Uterus (tissue), 3 donors: ENCODE measurements at regions not wholly inside any gene's neighbourhood (a gene's known extent, or its start where the extent isn't known, plus 50 kb on each side); places are given as distances from the start of the nearest gene placed in this dataset.

ENCODE experiments used
- DNase-seq, 2 donors: peaks; one replicate each; pipeline ENCODE4 v3.0.0-alpha.2; 2019 to 2020
- H3K27ac ChIP-seq, 2 donors: fragments of 200-600 bp; sonication (generic); 1 replicate in 1 of 2; 2 replicates in 1 of 2; pipeline ENCODE4 v1.5.1; 2016 to 2018
- H3K27me3 ChIP-seq, 2 donors: fragments of 200-600 bp; sonication (generic); one replicate each; pipeline ENCODE4 v1.5.1; 2018 to 2019; ENCODE audit warnings: control low read depth in 1 of 2
- H3K36me3 ChIP-seq, 2 donors: fragments of 200-600 bp; sonication (generic); one replicate each; pipeline ENCODE4 v1.5.1; 2019; ENCODE audit warnings: control low read depth in 1 of 2
- H3K4me1 ChIP-seq, 2 donors: fragments of 200-600 bp; sonication (generic); one replicate each; pipeline ENCODE4 v1.5.1; 2018 to 2019; ENCODE audit warnings: control low read depth in 1 of 2
- H3K4me3 ChIP-seq, 2 donors: fragments of 200-600 bp; sonication (generic); 1 replicate in 1 of 2; 2 replicates in 1 of 2; pipeline ENCODE4 v1.5.1; 2018 to 2019; ENCODE audit warnings: mild to moderate bottlenecking in 1 of 2
- H3K9me3 ChIP-seq, 2 donors: fragments of 200-600 bp; sonication (generic); one replicate each; pipeline ENCODE4 v1.5.1; 2019; ENCODE audit warnings: control low read depth in 1 of 2
- POLR2A ChIP-seq, 2 donors: fragments of 450-650 bp; IDR thresholded peaks; one replicate each; pipeline ENCODE4 v1.6.1; 2016; ENCODE audit warnings: antibody characterized with exemption in 2 of 2, mild to moderate bottlenecking in 1 of 2, moderate library complexity in 1 of 2
- intact Hi-C: fragments of 100-400 bp; cut with DNase I; formaldehyde crosslinking; loops from one replicate; pipeline ENCODE4 v1.15.1; 2023; ENCODE audit warnings: low total_unique reads
- TF ChIP-seq, protein P1 (sequence below), 4 experiments: fragments of 200-600 bp in 2 of 4; fragments of 450-650 bp in 2 of 4; sonication (generic) in 2 of 4; IDR thresholded peaks; one replicate each; pipeline ENCODE4 v1.5.1; 2016 to 2019; ENCODE audit warnings: antibody characterized with exemption in 4 of 4, mild to moderate bottlenecking in 2 of 4, moderate library complexity in 1 of 4
- donor health status: DM: yes; HTN: yes; CAD: no.

- Histone ChIP-seq H3K4me3 (no peak overlapping the region), H3K9me3 (no peaks in the 10 kb centered on the region), H3K27ac (no peak overlapping the region), H3K36me3 (no peaks in the 10 kb centered on the region), H3K4me1 (no peaks in the 10 kb centered on the region), H3K27me3 (no peaks in the 10 kb centered on the region)
- intact Hi-C loops, result no loop called here
- no peak for DNase-seq
- TF ChIP-seq POLR2A (IDR thresholded peaks at IDR 0.05), result no peak
- TF ChIP-seq, protein P1, sequence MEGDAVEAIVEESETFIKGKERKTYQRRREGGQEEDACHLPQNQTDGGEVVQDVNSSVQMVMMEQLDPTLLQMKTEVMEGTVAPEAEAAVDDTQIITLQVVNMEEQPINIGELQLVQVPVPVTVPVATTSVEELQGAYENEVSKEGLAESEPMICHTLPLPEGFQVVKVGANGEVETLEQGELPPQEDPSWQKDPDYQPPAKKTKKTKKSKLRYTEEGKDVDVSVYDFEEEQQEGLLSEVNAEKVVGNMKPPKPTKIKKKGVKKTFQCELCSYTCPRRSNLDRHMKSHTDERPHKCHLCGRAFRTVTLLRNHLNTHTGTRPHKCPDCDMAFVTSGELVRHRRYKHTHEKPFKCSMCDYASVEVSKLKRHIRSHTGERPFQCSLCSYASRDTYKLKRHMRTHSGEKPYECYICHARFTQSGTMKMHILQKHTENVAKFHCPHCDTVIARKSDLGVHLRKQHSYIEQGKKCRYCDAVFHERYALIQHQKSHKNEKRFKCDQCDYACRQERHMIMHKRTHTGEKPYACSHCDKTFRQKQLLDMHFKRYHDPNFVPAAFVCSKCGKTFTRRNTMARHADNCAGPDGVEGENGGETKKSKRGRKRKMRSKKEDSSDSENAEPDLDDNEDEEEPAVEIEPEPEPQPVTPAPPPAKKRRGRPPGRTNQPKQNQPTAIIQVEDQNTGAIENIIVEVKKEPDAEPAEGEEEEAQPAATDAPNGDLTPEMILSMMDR (IDR thresholded peaks at IDR 0.05), result no peak
Observed at GRCh38 chr2:239673641-239674040, 272.8 kb upstream of the HDAC4 start.

DNA sequence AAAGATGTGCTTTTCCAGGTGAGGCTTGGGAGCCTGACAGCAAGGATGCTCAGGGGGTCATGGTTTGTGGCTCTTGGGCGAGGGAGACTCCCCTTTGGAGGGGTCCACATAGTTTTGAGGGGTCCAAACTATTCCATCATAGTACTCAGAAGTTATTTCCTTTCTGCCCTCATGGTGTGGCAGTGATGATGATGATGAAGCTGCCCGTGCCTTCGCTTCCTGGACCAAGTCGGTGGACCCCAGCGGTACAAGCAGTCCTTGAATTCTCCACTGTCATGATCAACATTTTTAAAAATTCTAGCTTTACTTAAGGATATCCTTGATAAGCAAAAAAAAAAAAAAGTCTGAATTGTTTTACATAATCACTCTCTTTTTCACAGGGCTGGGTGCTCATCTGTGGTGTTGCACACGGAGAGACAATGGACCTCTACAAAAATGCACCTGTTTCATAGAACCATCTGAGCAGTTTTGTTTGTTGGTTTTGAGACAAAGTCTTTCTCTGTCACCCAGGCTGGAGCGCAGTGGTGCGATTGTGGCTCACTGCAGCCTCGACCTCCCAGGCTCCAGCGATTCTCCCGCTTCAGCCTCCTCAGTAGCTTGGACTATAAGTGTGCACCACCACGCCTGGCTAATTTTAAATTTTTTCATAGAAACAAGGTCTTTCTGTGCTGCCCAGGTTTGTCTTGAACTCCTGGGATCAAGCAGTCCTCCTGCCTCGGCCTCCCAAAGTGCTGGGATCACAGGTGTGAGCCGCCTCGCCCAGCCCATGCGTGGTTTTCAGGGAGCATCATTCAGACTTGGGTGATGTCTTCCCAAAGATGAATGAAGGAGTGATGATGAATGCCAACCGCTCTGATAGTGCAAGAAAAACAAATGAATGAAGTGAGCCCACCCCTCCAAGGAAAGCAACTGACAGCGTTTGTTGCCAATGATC lies 271.4 kb upstream of the HDAC4 start:
- Histone ChIP-seq H3K4me1 (no peaks in the 10 kb centered on the region), H3K27me3 (no peaks in the 10 kb centered on the region), H3K36me3 (no peaks in the 10 kb centered on the region), H3K4me3 (no peak overlapping the region), H3K9me3 (no peaks in the 10 kb centered on the region), H3K27ac (no peak overlapping the region)
- TF ChIP-seq, protein P1 (IDR thresholded peaks at IDR 0.05), result no peak
- TF ChIP-seq POLR2A (IDR thresholded peaks at IDR 0.05), result no peak
- DNase-seq, result no peak
- intact Hi-C loops, result no loop called here

DNA sequence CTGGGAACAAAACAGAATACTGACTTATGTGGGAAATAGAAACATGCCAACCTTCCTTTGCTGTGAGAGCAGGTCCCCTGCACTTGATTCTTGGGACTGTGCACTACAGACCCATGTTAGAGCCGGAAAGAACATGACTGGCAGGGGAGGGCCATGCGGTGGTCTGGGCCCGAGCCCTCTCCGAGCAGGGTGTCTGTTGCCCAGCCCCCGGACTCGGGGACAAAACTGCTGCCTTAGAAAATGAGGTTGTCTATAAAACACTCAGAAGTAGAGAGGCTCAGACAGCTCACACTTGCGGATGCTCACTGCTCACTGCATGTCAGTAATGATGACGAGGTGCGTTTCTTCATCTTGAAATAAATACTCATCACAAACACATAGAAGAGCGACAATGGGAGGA lies 270.7 kb upstream of the HDAC4 start:
- no peak overlapping the region for H3K4me3 ChIP-seq
- intact Hi-C loops, result no loop called here
- no peak for TF ChIP-seq POLR2A (IDR thresholded peaks at IDR 0.05)
- TF ChIP-seq, protein P1 (IDR thresholded peaks at IDR 0.05), result no peak
- no peak for DNase-seq
- H3K27me3 ChIP-seq, result no peaks in the 10 kb centered on the region
- H3K9me3 ChIP-seq, result no peaks in the 10 kb centered on the region
- no peaks in the 10 kb centered on the region for H3K36me3 ChIP-seq
- no peaks in the 10 kb centered on the region for H3K4me1 ChIP-seq
- H3K27ac ChIP-seq, result no peak overlapping the region

DNA sequence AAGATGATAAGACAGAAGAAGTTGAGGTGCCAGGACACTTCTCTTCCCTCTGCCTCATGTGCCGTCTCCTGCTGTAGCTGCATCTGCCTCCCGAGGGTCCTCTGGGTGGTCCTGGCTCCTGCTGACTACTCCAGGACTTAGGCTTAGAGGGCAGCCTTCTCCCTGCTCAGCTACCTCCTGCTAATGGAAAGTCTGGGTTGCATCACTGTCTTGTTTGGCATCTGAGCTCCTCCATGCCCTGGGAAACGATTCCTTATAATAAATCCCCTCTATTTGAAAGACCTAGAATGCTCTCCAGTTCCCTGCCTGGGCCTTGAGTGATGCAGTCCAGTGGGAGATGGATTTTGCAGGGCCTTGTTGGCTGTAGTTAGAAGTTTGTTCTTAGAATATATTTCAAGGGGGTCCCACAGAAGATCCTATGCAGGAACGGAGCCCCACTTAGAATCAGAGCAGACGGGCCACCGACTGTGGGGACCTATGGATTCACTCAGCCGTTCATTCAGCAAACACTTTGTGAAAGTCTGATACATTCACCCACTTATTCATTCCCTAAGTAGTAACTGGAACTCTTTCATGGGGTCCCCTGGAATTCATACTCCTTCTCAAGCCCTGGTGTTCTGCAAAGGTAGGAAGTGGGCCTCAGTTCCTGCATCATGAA lies 269.8 kb upstream of the HDAC4 start:
- intact Hi-C loops, result no loop called here
- Histone ChIP-seq H3K4me1 (no peaks in the 10 kb centered on the region), H3K27ac (no peak overlapping the region), H3K27me3 (no peaks in the 10 kb centered on the region), H3K4me3 (no peak overlapping the region), H3K9me3 (no peaks in the 10 kb centered on the region), H3K36me3 (no peaks in the 10 kb centered on the region)
- TF ChIP-seq, protein P1 (IDR thresholded peaks at IDR 0.05), result no peak
- no peak for TF ChIP-seq POLR2A (IDR thresholded peaks at IDR 0.05)
- DNase-seq, result no peak

DNA sequence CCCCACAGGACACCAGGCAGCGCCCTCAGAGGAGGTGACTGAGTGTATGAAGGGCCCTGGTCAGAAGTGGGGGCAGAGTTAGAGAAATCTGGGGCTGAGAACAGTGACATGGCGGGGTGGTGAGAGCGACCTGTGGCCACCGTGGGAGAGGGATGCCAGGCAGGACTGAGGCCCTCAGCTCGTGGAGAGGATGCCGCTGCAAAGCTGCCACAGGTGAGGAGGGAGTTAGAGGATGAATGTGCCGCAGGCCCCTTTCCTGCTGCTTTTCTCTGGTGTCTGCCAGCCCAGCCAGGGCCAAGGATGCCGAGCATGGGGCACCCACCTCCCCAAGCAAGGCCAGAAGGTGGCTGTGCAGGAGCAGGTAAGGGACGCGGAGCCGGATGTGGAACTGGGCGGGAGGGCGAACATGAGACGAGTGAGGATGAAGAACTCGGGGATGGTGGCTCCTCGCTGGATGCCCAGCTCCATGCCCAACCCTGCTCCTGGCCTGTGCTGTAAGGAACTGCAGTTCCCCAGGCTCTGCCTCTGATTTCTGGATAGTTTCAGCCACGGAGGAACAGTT lies 269.2 kb upstream of the HDAC4 start:
- TF ChIP-seq, protein P1 (IDR thresholded peaks at IDR 0.05), result no peak
- TF ChIP-seq POLR2A (IDR thresholded peaks at IDR 0.05), result no peak
- H3K36me3 ChIP-seq, result no peaks in the 10 kb centered on the region
- no peaks in the 10 kb centered on the region for H3K9me3 ChIP-seq
- DNase-seq, result no peak
- H3K4me1 ChIP-seq, result no peaks in the 10 kb centered on the region
- H3K4me3 ChIP-seq, result no peak overlapping the region
- no peak overlapping the region for H3K27ac ChIP-seq
- H3K27me3 ChIP-seq, result no peaks in the 10 kb centered on the region
- intact Hi-C loops, result no loop called here
